ENCODE measurements at regions not wholly inside any gene's neighbourhood (a gene's known extent, or its start where the extent isn't known, plus 50 kb on each side); places are given as distances from the start of the nearest gene placed in this dataset.

GRCh38 chr21:23475281-23476219 is 2131.7 kb downstream of the MRPL39 start:
- H3K27ac ChIP-seq (ENCODE audit: low read length): no peak overlapping the region
- H3K9me3 ChIP-seq (ENCODE audit: low read length): no peaks in the 10 kb centered on the region
- TF ChIP-seq MXI1 (conservative IDR thresholded peaks at IDR 0.05; ENCODE audit: poor library complexity, severe bottlenecking) (no peak), EZH2 (IDR thresholded peaks at IDR 0.05; ENCODE audit: borderline replicate concordance, insufficient read depth, low read length, poor library complexity, severe bottlenecking) (no peak), POLR2AphosphoS5 (IDR thresholded peaks at IDR 0.05) (no peak), EP300 (conservative IDR thresholded peaks at IDR 0.05; ENCODE audit: poor library complexity, severe bottlenecking) (no peak), TAF1 (IDR thresholded peaks at IDR 0.05; ENCODE audit: low read depth) (no peak), SMC3 (conservative IDR thresholded peaks at IDR 0.05; ENCODE audit: poor library complexity) (no peak), RAD21 (conservative IDR thresholded peaks at IDR 0.05) (no peak), REST (IDR thresholded peaks at IDR 0.05; ENCODE audit: borderline replicate concordance) (no peak), CTCF (IDR thresholded peaks at IDR 0.05; ENCODE audit: poor library complexity, severe bottlenecking) (no peak)
- H3K4me3 ChIP-seq (ENCODE audit: low read length): no peak overlapping the region
- H3K9ac ChIP-seq (ENCODE audit: low read length): no peak overlapping the region
- H4K20me1 ChIP-seq (ENCODE audit: insufficient read depth): no peaks in the 10 kb centered on the region
- H3K4me2 ChIP-seq (ENCODE audit: low read length): no peak overlapping the region
- H3K9me2 ChIP-seq (ENCODE audit: insufficient read depth, low read length): no peaks in the 10 kb centered on the region
- H3K27me3 ChIP-seq (ENCODE audit: insufficient read depth, low read depth, low read length): no peaks in the 10 kb centered on the region
- no peaks in the 10 kb centered on the region for H3F3A ChIP-seq (ENCODE audit: insufficient read depth, low read length, poor library complexity, severe bottlenecking)
- H3K79me2 ChIP-seq (replicated peaks; ENCODE audit: insufficient read depth, low read length): no peaks in the 10 kb centered on the region
- H2AFZ ChIP-seq (ENCODE audit: low read depth, low read length): no peak overlapping the region
- H3K36me3 ChIP-seq (ENCODE audit: insufficient read depth, low read length): no peaks in the 10 kb centered on the region

GRCh38 chr21:23471877-23472276 is 2135.4 kb downstream of the MRPL39 start:
- Histone ChIP-seq H3K36me3 (ENCODE audit: insufficient read depth, low read length) (no peaks in the 10 kb centered on the region), H2AFZ (ENCODE audit: low read depth, low read length) (no peak overlapping the region), H3K9ac (ENCODE audit: low read length) (no peak overlapping the region), H3K27me3 (ENCODE audit: insufficient read depth, low read depth, low read length) (no peaks in the 10 kb centered on the region), H3K27ac (ENCODE audit: low read length) (no peak overlapping the region), H3K4me3 (ENCODE audit: low read length) (no peak overlapping the region), H3K9me3 (ENCODE audit: low read length) (no peaks in the 10 kb centered on the region), H4K20me1 (ENCODE audit: insufficient read depth) (no peaks in the 10 kb centered on the region), H3K79me2 (replicated peaks; ENCODE audit: insufficient read depth, low read length) (no peaks in the 10 kb centered on the region), H3K4me2 (ENCODE audit: low read length) (no peak overlapping the region), H3F3A (ENCODE audit: insufficient read depth, low read length, poor library complexity, severe bottlenecking) (no peaks in the 10 kb centered on the region), H3K9me2 (ENCODE audit: insufficient read depth, low read length) (no peaks in the 10 kb centered on the region)
- TF ChIP-seq EP300 (conservative IDR thresholded peaks at IDR 0.05; ENCODE audit: poor library complexity, severe bottlenecking) (no peak), RAD21 (conservative IDR thresholded peaks at IDR 0.05) (no peak), REST (IDR thresholded peaks at IDR 0.05; ENCODE audit: borderline replicate concordance) (no peak), TAF1 (IDR thresholded peaks at IDR 0.05; ENCODE audit: low read depth) (no peak), POLR2AphosphoS5 (IDR thresholded peaks at IDR 0.05) (no peak), SMC3 (conservative IDR thresholded peaks at IDR 0.05; ENCODE audit: poor library complexity) (no peak), MXI1 (conservative IDR thresholded peaks at IDR 0.05; ENCODE audit: poor library complexity, severe bottlenecking) (no peak), EZH2 (IDR thresholded peaks at IDR 0.05; ENCODE audit: borderline replicate concordance, insufficient read depth, low read length, poor library complexity, severe bottlenecking) (no peak), CTCF (IDR thresholded peaks at IDR 0.05; ENCODE audit: poor library complexity, severe bottlenecking) (no peak)

Measured in neural cell (in vitro differentiated cells).